A549 (cell line): ENCODE measurements at regions not wholly inside any gene's neighbourhood (a gene's known extent, or its start where the extent isn't known, plus 50 kb on each side); places are given as distances from the start of the nearest gene placed in this dataset.
"Not testable (repeated sequence)": the region's sequence is repeated elsewhere in the genome, so short reads cannot be mapped to it uniquely, and the experiment has no call there.

Source experiments
- CTCF ChIP-seq: fragments of >200 bp; sonication (Bioruptor Twin); formaldehyde crosslinking; IDR thresholded peaks from 3 replicates; pipeline ENCODE4 v1.5.1; 2016
- PBX3 ChIP-seq: IDR thresholded peaks from 2 replicates; pipeline ENCODE4 v1.6.1; 2012

- TF ChIP-seq PBX3, CTCF: not testable (repeated sequence)
These were observed 823.4 kb downstream of the NAP1L3 start for GRCh38 chrX:92849998-92850397.
